ENCODE measurements at regions not wholly inside any gene's neighbourhood (a gene's known extent, or its start where the extent isn't known, plus 50 kb on each side); places are given as distances from the start of the nearest gene placed in this dataset.

DNA sequence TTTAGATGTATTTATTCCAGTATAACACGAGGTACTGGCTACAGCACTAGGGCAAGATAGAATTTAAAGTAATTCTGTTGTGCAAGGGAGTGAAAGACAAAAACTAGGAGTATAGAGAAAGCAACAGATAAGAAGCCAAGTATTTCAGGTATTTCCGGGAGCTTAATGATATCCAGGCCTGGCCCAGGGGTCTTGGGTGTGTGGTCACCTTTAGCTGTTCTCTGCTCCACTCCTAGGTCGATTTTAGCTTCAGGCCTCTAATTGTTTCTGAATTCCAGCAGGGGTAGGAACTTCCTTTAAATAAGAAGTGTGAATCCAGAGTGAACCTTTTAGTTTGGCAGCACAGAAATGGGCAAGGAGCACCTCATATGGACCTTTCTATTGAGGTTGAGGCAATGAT lies 342.3 kb upstream of the MYT1L start:
- ChIA-PET CTCF (ENCODE audit: partially characterized antibody) (interaction anchor here (0.6 to 1.8 kb wide), 2 partner anchors 9 to 382 kb away, joined by 5 to 6 read pairs; no protein-coding TSS in a partner anchor), POLR2A (ENCODE audit: partially characterized antibody) (no interaction called here)
- no peak overlapping the region for H2BK12ac ChIP-seq (ENCODE audit: low read depth, low read length)
- H3K23ac ChIP-seq (ENCODE audit: insufficient read length) = no peak overlapping the region
- H2AK5ac ChIP-seq (ENCODE audit: low read depth, low read length) = no peak overlapping the region
- no peak overlapping the region for H4K5ac ChIP-seq (ENCODE audit: insufficient read length, low read depth, low read length)
- no peaks in the 10 kb centered on the region for H3K79me1 ChIP-seq (ENCODE audit: low read depth, low read length)
- H3K79me2 ChIP-seq (ENCODE audit: control insufficient read depth in 1 of 2, insufficient read depth in 2 of 2, low read length in 2 of 2) = no peaks in the 10 kb centered on the region
- H3K56ac ChIP-seq (replicated peaks; ENCODE audit: insufficient read length, low read depth, low read length) = no peak overlapping the region
- no peak overlapping the region for H2BK15ac ChIP-seq (ENCODE audit: low read length)
- no peak overlapping the region for H3K14ac ChIP-seq (ENCODE audit: insufficient read length)
- no peak overlapping the region for H3K9ac ChIP-seq (replicated peaks in 1 of 4; ENCODE audit: extremely low read depth in 1 of 4, low read depth in 3 of 4, low read length in 3 of 4)
- H3K4me2 ChIP-seq (ENCODE audit: insufficient read depth in 1 of 2, low read depth in 2 of 2, low read length in 2 of 2) = no peak overlapping the region
- H3K18ac ChIP-seq (ENCODE audit: extremely low read depth, low read length) = no peak overlapping the region
- H2BK120ac ChIP-seq (replicated peaks; ENCODE audit: low read depth, low read length) = no peak overlapping the region
- H3K27me3 ChIP-seq (replicated peaks in 1 of 4; ENCODE audit: control insufficient read depth in 3 of 4, extremely low read depth in 1 of 4, insufficient read depth in 3 of 4, low read length in 3 of 4) = 0 out of 7 replicates have a peak, but pooled peaks cover 0 to 3% (median 0%) of the 10 kb centered on the region in 4 experiments
- no peaks in the 10 kb centered on the region for H3K23me2 ChIP-seq (ENCODE audit: low read depth, low read length)
- H3K9me3 ChIP-seq (ENCODE audit: insufficient read depth in 2 of 2, low read depth in 1 of 2, low read length in 1 of 2) = no peaks in the 10 kb centered on the region
- no peaks in the 10 kb centered on the region for H3K36me3 ChIP-seq (ENCODE audit: control insufficient read depth in 2 of 4, insufficient read depth in 4 of 4, low read length in 3 of 4)
- H2AFZ ChIP-seq (ENCODE audit: low read length) = no peak overlapping the region
- 75% methylated on average over 3 of the region's 3 CpGs; no CpG with 5 or more reads in 1 of the 2 experiments for WGBS, 2 experiments (ENCODE audit: extremely low coverage in 1 of 2, insufficient coverage in 1 of 2, insufficient read length in 1 of 2, insufficient replicate concordance in 2 of 2, low coverage in 1 of 2, low lambda C conversion rate in 2 of 2, missing lambda C conversion rate in 1 of 2)
- DNase-seq (ENCODE audit: low read depth in 1 of 2, low spot score in 2 of 2) = no peak
- no peak overlapping the region for H4K91ac ChIP-seq (replicated peaks; ENCODE audit: insufficient read length, low read length)
- no peak for FAIRE-seq
- no peak overlapping the region for H3K4ac ChIP-seq (replicated peaks; ENCODE audit: insufficient read length, low read depth, low read length)
- H3K4me1 ChIP-seq (replicated peaks in 1 of 4; ENCODE audit: control insufficient read depth in 3 of 4, insufficient read depth in 4 of 4, low read length in 3 of 4) = peaks cover 0 to 2% (median 0%) of the 10 kb centered on the region in 4 experiments; a peak in 1 of 7 replicates
- no peak overlapping the region for H2BK20ac ChIP-seq (ENCODE audit: low read length)
- no peak overlapping the region for H2BK5ac ChIP-seq (ENCODE audit: low read depth, low read length)
- H3K27ac ChIP-seq (ENCODE audit: low read depth, low read length) = no peak overlapping the region
- H4K8ac ChIP-seq (ENCODE audit: extremely low read depth, insufficient read depth, low read length) = no peak overlapping the region
- no peak overlapping the region for H3K4me3 ChIP-seq (ENCODE audit: extremely low read depth in 1 of 4, insufficient read depth in 2 of 4, low read depth in 3 of 4, low read length in 4 of 4)
- H4K20me1 ChIP-seq (replicated peaks in 1 of 2; ENCODE audit: control insufficient read depth in 1 of 2, insufficient read depth in 2 of 2, low read length in 2 of 2) = no peaks in the 10 kb centered on the region
- no peak for TF ChIP-seq SAP30 (IDR thresholded peaks at IDR 0.05; ENCODE audit: insufficient read depth, insufficient replicate concordance, low read length)
- TF ChIP-seq EZH2 (IDR thresholded peaks at IDR 0.05; ENCODE audit: low read depth, low read length, severe bottlenecking) = no peak
- TF ChIP-seq FOSL1 (IDR thresholded peaks at IDR 0.05; ENCODE audit: insufficient read depth, low read depth, low read length) = no peak
- TF ChIP-seq, protein P1, sequence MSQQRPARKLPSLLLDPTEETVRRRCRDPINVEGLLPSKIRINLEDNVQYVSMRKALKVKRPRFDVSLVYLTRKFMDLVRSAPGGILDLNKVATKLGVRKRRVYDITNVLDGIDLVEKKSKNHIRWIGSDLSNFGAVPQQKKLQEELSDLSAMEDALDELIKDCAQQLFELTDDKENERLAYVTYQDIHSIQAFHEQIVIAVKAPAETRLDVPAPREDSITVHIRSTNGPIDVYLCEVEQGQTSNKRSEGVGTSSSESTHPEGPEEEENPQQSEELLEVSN (IDR thresholded peaks at IDR 0.05) = no peak
- TF ChIP-seq KDM4A (IDR thresholded peaks at IDR 0.05; ENCODE audit: low read depth, low read length, severe bottlenecking) = no peak
- TF ChIP-seq RAD21 (IDR thresholded peaks at IDR 0.05 in 1 of 2, conservative IDR thresholded peaks at IDR 0.05 in 1 of 2; ENCODE audit: low read depth in 2 of 2, low read length in 2 of 2) = no peak
- TF ChIP-seq TAF1 (IDR thresholded peaks at IDR 0.05; ENCODE audit: low read depth, low read length) = no peak
- no peak for TF ChIP-seq KDM1A (IDR thresholded peaks at IDR 0.05; ENCODE audit: borderline replicate concordance, low read length)
- TF ChIP-seq SIRT6 (IDR thresholded peaks at IDR 0.05; ENCODE audit: low read length) = no peak
- no peak for TF ChIP-seq CTCF (IDR thresholded peaks at IDR 0.05; ENCODE audit: control extremely low read depth in 1 of 3, insufficient read depth in 1 of 3, low read depth in 1 of 3, low read length in 3 of 3)

Measured in H1 (cell line).